ENCODE measurements at regions not wholly inside any gene's neighbourhood (a gene's known extent, or its start where the extent isn't known, plus 50 kb on each side); places are given as distances from the start of the nearest gene placed in this dataset.

DNA sequence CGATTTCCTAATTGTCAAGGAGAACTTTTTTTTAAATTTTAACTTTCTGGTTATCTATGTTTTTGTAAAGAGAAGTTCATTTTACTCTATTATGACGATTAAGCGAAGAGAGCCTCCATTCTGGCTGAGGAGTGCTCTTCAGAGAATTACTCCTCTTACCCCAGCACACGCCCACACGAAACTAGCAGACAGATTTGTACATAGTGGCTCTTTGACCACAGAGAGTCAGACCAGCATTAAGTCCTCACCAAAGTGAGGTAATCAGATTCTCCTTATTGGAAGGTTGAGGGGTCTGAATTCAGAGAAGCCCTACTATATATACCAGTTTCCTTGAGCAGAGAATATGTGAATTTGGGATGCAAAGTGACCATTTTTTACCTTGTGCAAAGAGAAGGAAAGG, 204.8 kb upstream of the TSC22D2 start:
- DNase-seq (ENCODE audit: low read depth in 1 of 2, low spot score in 1 of 2) (no peak), ATAC-seq (no peak), FAIRE-seq (no peak)
- Histone ChIP-seq H3K27ac (no peak overlapping the region), H3K4me1 (no peaks in the 10 kb centered on the region), H3K9me3 (no peaks in the 10 kb centered on the region; the same call in 2 of the 3 replicates), H3K4me3 (no peak overlapping the region), H3K4me2 (no peak overlapping the region)
- TF ChIP-seq HMGXB4 (CRISPR knock-in tag; IDR thresholded peaks at IDR 0.05; ENCODE audit: borderline replicate concordance) (no peak), RNF2 (IDR thresholded peaks at IDR 0.05; ENCODE audit: borderline replicate concordance, low read depth) (no peak), EP300 (IDR thresholded peaks at IDR 0.05) (no peak), MAX (IDR thresholded peaks at IDR 0.05) (no peak), SMC3 (IDR thresholded peaks at IDR 0.05) (no peak), CEBPB (IDR thresholded peaks at IDR 0.05) (no peak), GATA3 (IDR thresholded peaks at IDR 0.05; ENCODE audit: borderline replicate concordance) (no peak), ZSCAN20 (CRISPR knock-in tag; IDR thresholded peaks at IDR 0.05) (no peak), RAD21 (conservative IDR thresholded peaks at IDR 0.05 in 1 of 2, IDR thresholded peaks at IDR 0.05 in 1 of 2) (no peak), JUNB (IDR thresholded peaks at IDR 0.05) (no peak), CTCF (IDR thresholded peaks at IDR 0.05) (no peak), SREBF2 (IDR thresholded peaks at IDR 0.05) (no peak), HEYL (CRISPR knock-in tag; IDR thresholded peaks at IDR 0.05) (no peak), NFE2L2 (conservative IDR thresholded peaks at IDR 0.05; ENCODE audit: low read length) (no peak), ZFP36 (IDR thresholded peaks at IDR 0.05; ENCODE audit: borderline replicate concordance, partially characterized antibody) (no peak), PHF8 (IDR thresholded peaks at IDR 0.05; ENCODE audit: borderline replicate concordance, low read depth) (no peak), MAZ (IDR thresholded peaks at IDR 0.05; ENCODE audit: borderline replicate concordance, low read depth, low read length) (no peak), POLR2A (IDR thresholded peaks at IDR 0.05; ENCODE audit: low read length) (no peak)
- WGBS (ENCODE audit: missing lambda C conversion rate) = 59% methylated on average over 5 of the region's 5 CpGs
- ChIA-PET POLR2A (no interaction called here), CTCF (interaction anchor here (0.9 to 2.0 kb wide), 2 partner anchors 20 to 236 kb away, joined by 3 to 7 read pairs; no protein-coding TSS in a partner anchor)

- CTCF ChIA-PET = interaction anchor here (0.6 to 2.0 kb wide), 3 partner anchors 19 to 235 kb away, joined by 3 to 7 read pairs (median 3); no protein-coding TSS in a partner anchor
- Histone ChIP-seq H3K9me3 (peaks cover 1% of the 10 kb centered on the region; the same call in 1 of the 3 replicates), H3K4me3 (no peak overlapping the region), H3K4me1 (no peaks in the 10 kb centered on the region), H3K4me2 (no peak overlapping the region), H3K27ac (no peak overlapping the region)
- FAIRE-seq (no peak), ATAC-seq (no peak), DNase-seq (ENCODE audit: low read depth in 1 of 2, low spot score in 1 of 2) (no peak)
- POLR2A ChIA-PET = no interaction called here
- 58% methylated on average over 1 of the region's 1 CpG for WGBS (ENCODE audit: missing lambda C conversion rate)
- TF ChIP-seq HOXB13 (CRISPR knock-in tag; IDR thresholded peaks at IDR 0.05; ENCODE audit: low read depth) (no peak), ZC3H11A (IDR thresholded peaks at IDR 0.05) (no peak), POLR2AphosphoS2 (conservative IDR thresholded peaks at IDR 0.05; ENCODE audit: low read length) (no peak), CTCF (IDR thresholded peaks at IDR 0.05) (no peak), RAD21 (conservative IDR thresholded peaks at IDR 0.05 in 1 of 2, IDR thresholded peaks at IDR 0.05 in 1 of 2) (no peak), ELK1 (IDR thresholded peaks at IDR 0.05; ENCODE audit: low read depth, low read length) (no peak), EP300 (IDR thresholded peaks at IDR 0.05) (no peak), REST (IDR thresholded peaks at IDR 0.05) (no peak), KDM5A (IDR thresholded peaks at IDR 0.05) (no peak), ESRRA (IDR thresholded peaks at IDR 0.05; ENCODE audit: borderline replicate concordance, low read length) (no peak)
- TF ChIP-seq, protein P1, sequence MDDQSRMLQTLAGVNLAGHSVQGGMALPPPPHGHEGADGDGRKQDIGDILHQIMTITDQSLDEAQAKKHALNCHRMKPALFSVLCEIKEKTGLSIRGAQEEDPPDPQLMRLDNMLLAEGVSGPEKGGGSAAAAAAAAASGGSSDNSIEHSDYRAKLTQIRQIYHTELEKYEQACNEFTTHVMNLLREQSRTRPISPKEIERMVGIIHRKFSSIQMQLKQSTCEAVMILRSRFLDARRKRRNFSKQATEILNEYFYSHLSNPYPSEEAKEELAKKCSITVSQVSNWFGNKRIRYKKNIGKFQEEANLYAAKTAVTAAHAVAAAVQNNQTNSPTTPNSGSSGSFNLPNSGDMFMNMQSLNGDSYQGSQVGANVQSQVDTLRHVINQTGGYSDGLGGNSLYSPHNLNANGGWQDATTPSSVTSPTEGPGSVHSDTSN (IDR thresholded peaks at IDR 0.05) = no peak
These were observed 205.4 kb upstream of the TSC22D2 start for GRCh38 chr3:150202711-150203110.

All from A549 (cell line).